ENCODE measurements at regions not wholly inside any gene's neighbourhood (a gene's known extent, or its start where the extent isn't known, plus 50 kb on each side); places are given as distances from the start of the nearest gene placed in this dataset.

GRCh38 chr2:15746703-15747550 is 155.3 kb downstream of the DDX1 start:
- TF ChIP-seq CTCF (IDR thresholded peaks at IDR 0.05; ENCODE audit: low read depth, low read length): no peak
- no peak for TF ChIP-seq EZH2phosphoT487 (IDR thresholded peaks at IDR 0.05; ENCODE audit: low read depth)

Data from OCI-LY3 (cell line).